ENCODE measurements at regions not wholly inside any gene's neighbourhood (a gene's known extent, or its start where the extent isn't known, plus 50 kb on each side); places are given as distances from the start of the nearest gene placed in this dataset.

- TF ChIP-seq CTCF (IDR thresholded peaks at IDR 0.05) (no peak), POLR2A (IDR thresholded peaks at IDR 0.05) (no peak)
Measured at GRCh38 chr4:116531870-116532269, 553.5 kb downstream of the TRAM1L1 start.
